SK-N-DZ (cell line): ENCODE measurements at regions not wholly inside any gene's neighbourhood (a gene's known extent, or its start where the extent isn't known, plus 50 kb on each side); places are given as distances from the start of the nearest gene placed in this dataset.

Source experiments
- DNase-seq: peaks from one replicate; pipeline ENCODE4 v3.0.0-alpha.2; 2015; ENCODE audit warnings: low spot score

DNA sequence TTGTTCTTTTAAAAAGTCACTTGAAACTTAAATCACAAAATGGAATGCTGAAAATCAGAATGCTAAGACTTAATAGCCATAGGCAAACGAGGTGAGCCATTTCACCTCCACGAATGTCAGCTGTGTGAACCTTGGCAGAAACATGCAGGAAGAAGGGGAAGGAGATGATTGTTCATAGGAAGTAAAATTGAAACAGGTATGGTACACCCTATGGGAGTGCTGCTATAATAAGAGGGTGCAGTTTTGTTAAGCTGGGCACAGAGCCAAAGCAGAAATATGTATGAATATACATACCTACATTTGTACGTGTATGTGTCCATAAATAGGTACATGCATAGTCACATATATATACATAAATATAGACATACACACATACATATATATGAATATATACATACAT, 51.0 kb upstream of the SPINK5 start:
- no peak for DNase-seq

GRCh38 chr5:148011398-148012137, 52.2 kb upstream of the SPINK5 start:
- peak; percentile 39 for DNase-seq

- peak; percentile 10 for DNase-seq
Observed at GRCh38 chr5:148005788-148006520, 57.8 kb upstream of the SPINK5 start.

- no peak for DNase-seq
Observed at GRCh38 chr5:148003226-148003625, 60.6 kb upstream of the SPINK5 start.

GRCh38 chr5:148002451-148002850, 61.3 kb upstream of the SPINK5 start:
- no peak for DNase-seq

DNA sequence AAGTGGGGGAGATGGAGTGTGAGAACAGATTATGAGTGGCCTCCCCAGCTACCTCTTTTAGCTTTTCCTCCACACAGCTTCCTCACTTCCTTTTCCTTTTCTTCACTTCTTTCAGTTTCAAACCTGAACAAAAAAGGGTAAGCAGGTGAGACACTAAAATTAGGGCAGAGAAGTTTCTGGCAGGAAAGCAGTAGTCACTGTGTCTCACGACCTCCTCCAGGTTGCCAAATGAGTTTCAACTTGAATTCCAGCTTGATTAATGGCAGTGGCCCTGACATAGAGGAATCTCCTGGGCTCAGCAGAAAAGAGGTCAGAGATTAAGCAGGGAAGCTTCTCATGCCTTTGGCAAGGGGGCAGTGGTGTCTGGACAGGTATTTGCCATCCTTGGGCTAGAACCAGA, 63.7 kb upstream of the SPINK5 start:
- no peak for DNase-seq

DNA sequence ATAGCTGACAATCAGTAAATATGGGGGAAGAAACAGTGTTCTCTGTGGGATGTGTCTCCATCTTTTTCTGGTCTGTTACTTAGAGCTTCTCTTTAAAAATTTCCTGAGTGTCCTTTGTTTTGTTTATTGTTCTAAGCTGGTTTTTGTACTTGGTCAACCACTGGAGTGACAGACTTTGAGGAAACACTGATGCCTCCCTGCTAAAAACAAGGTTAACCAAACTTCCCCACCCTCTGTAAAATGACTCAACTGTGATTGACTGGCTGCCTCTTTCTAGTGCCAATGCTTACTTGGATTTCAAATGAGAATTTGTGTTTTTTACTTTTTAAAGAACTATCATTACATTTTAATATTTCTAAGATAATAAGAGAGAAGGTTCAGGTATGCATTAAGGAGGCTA, 65.1 kb upstream of the SPINK5 start:
- no peak for DNase-seq

GRCh38 chr5:147997486-147997885, 66.3 kb upstream of the SPINK5 start:
- no peak for DNase-seq

DNA sequence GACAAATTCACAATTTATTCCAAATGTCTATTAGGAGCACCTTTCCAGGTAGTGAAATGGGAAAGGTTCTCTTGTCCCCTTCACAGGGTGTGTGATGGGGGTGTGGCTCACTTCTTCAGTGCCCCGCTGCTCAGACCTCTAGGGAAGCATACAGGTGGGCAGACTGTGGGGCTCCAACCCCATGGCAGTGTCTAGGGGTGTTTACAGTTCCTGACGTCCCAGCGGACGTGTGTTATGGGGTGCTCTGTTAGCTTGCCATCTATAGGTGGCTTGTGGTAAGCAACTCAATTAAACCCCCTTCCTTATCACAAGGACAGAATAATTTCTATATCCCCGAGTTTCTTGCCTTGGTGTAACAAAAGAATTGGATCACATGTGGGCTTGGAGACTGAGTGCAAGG, 67.4 kb upstream of the SPINK5 start:
- no peak for DNase-seq

- DNase-seq, result no peak
Observed at GRCh38 chr5:147995846-147996245, 67.9 kb upstream of the SPINK5 start.

- DNase-seq, result no peak
Observed at GRCh38 chr5:147989994-147990393, 73.8 kb upstream of the SPINK5 start.

DNA sequence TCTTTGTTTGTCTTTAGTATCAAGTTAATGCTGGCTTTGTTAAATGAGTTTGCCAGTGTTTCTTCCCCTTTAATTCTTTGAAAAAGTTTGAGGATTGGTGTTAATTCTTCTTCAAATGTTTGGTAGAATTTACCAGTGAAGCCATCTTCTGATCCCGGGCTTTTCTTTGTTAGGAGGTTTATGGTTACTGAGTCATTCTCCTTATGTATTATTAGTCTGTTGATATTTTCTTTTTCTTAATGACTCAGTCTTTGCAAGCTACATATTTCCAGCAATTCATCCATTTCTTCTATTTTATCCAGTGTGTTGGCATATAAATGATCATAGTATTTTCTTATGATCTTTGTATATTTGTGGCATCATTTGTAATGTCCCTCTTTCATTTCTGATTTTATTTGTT, 74.5 kb upstream of the SPINK5 start:
- DNase-seq, result no peak

DNA sequence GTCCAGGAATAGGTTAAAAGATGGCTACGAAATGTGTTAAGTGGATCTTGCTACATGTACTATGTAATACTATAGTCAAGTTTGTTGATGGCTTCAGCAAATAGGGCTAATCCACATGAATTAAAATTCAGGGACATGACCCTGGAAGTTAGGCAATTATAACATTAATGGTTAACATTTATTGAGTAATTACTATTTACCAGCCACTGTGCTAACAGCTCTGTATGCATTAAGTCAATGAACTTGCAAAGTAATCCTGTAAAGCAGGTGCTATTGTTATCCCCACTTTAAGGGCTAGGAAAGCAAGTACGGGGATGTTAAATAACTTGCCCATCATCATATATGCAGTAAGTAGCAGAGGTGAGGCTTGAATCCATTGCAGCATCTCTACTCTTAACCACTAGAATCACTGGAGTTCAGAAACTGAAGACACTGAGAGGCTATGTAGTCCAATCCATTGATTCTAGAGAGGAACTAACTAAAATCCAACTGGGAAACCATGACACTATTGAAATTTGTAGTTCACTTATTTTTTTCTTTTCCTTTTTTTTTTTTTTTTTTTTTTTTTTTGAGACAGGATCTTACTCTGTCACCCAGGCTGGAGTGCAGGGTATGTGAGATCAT, 77.5 kb upstream of the SPINK5 start:
- no peak for DNase-seq

DNA sequence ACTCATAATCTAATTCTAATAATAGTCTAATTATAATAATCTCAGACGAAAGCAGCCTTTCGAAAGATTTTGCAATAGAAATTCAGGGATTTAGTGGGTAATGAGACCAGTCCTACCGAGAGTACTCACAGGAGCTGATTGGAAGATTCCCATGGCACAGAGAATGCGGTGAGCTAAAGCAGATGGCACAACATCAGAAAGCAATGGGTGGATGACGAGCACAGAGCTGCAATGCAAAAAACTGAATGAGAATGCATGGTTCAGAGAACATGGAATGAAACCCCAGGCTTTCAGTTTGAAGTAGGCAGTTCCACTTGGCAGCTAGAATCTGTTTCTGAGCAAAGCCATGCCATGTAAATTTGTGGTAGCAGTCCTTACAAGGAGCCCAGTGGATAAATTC, 78.2 kb upstream of the SPINK5 start:
- DNase-seq, result no peak

DNA sequence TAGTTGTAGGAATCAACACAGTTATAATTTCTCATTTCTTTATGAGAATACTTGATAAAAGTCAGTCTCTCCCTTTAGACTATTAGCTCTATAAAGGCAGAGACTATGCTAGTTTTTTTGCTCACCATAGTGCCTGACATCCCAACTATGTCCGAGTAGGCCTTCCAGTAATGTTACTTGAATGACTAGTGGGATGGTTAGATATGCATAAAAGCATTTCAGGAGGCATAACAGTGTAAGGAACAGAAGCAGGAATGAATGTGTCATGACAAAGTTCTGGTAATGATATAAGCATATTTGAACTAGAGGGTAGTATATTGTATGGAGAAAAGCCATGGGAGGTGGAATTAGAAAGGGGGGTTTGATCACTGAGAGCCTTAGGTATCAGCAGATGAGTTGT, 77.4 kb upstream of the C5orf46 start:
- DNase-seq, result no peak

- DNase-seq, result no peak
Observed at GRCh38 chr5:147981074-147981473, 74.7 kb upstream of the C5orf46 start.

DNA sequence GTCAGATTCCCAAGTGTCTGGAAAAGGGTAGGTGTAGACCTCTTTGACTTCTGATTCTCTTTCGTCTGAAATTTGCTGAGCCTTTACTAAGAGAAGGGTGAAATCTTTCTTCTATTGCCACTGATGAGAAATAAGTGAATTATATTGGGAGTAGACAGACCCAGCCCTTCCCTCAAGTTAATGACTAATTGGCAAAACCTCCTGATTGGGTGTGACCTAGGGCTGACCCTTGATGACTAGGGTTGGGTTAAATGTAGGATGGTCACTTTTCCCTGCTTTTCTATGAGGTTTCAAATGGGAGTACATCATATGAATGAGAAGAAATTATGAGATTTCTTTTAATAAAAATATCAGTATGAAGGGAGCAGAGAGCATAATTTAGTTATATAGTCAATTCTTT, 73.4 kb upstream of the C5orf46 start:
- no peak for DNase-seq

DNA sequence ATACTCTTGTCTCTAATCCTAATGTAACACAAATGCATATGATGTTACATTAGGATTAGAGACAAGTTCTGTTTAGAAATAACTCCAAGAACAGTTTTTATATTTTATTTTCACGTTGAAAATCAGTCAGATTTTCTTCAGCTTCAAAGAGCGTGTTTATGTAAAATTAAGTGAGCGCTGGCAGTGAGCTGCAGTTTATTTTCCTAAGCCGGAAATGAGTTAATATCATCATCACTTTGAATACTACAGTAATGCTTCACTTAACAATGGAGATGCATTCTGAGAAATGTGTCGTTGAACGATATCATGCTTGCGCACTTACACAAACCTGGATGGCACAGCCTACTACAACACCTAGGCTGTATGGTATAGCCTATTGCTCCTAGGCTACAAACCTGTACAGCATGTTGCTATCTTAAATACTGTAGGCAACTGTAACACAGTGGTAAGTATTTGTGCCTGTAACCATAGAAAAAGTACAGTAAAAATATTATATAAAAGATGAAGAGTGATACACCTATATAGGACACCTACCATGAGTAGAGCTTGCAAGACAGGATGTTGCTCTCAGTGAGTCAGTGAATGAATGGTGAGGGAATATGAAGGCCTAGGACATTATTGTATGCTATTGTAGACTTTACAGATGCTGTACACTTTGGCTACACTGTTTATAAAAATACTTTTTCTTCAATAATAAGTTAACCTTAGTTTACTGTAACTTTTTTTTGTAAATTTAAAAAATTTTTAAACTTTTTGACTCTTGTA, 65.9 kb upstream of the C5orf46 start:
- no peak for DNase-seq

GRCh38 chr5:147971472-147971871, 65.1 kb upstream of the C5orf46 start:
- DNase-seq, result no peak

DNA sequence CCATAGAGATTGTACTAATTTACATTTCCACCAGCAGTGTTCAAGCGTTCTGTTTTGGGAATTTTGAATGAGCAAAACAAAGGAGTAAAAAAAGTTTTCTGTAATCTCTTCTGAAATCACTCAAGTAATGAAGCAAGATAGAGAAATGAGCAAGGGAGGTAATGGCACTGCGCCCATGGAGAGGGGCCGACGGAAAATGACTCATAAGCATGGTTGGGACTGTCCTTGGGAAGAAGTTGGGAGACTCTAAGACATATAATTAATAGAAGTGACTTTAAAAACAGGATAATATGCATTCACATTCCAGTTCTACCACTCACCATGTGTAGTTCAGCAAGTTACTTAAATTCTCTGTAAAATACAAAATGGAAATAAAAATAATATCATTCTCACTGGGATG, 62.5 kb upstream of the C5orf46 start:
- DNase-seq, result no peak

DNA sequence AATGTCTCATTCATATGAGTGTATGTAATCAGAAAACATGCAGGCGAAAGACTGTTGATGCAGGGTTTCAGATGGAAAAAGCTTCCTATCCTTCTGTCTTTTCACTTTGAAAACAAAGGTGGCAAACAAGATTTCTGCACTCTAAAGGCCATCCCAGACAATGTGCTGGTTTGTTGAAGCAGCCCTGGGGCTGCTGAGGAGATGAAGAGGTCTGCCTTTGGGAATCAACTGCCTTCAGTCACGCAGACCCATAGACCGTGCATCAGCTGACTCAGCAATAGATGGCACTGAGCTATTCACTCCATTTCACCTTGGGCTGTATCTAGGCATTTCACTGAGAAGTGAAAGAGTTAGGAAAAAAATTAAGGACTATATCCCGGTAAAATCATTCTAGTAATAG, 60.5 kb upstream of the C5orf46 start:
- DNase-seq, result no peak

GRCh38 chr5:147966326-147966725, 60.0 kb upstream of the C5orf46 start:
- no peak for DNase-seq
